ENCODE measurements at regions not wholly inside any gene's neighbourhood (a gene's known extent, or its start where the extent isn't known, plus 50 kb on each side); places are given as distances from the start of the nearest gene placed in this dataset.

DNA sequence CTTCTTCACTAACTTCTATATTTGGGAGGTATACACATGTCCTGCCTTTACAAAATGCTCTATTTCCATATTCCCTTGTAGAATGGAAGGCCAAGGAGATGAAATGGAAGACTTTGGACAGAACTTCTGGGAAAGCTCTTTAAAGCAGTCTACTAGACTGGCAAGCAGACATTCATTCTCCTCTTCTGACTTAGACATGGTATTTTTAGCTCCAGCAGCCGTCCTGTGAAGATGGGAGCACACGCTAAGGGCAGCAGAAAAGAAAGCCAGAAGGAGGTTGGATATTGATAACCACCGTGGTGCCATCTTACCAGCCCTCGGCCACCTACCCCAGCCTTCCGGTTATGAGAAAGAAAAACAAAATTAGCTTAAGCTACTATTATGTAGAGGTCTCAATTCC lies 70.1 kb upstream of the E2F3 start:
- TF ChIP-seq EZH2 (IDR thresholded peaks at IDR 0.05; ENCODE audit: borderline replicate concordance, insufficient read depth, low read depth, low read length, poor library complexity, severe bottlenecking) (no peak), CTCF (IDR thresholded peaks at IDR 0.05) (no peak)

All from B cell (primary cell).